ENCODE measurements at regions not wholly inside any gene's neighbourhood (a gene's known extent, or its start where the extent isn't known, plus 50 kb on each side); places are given as distances from the start of the nearest gene placed in this dataset.

DNA sequence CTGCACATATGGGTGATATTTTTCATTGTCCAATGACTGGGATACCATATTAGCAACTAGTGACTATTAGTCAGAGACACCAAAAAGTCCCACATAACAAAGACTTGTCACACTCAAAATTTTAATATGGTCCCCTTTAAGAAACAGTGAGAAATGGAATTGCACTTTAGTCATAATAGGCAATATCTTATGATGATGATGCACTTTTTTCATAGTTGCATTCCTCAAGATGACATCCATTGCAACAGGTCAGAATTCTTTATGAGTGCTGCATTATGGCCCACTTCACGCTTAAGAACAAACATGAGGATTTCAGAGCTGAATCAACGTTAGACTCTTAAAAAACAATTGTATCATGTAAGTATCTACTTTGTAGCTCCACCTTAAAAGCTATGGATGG, 608.4 kb upstream of the HTR2C start:
- TF ChIP-seq, protein P1, sequence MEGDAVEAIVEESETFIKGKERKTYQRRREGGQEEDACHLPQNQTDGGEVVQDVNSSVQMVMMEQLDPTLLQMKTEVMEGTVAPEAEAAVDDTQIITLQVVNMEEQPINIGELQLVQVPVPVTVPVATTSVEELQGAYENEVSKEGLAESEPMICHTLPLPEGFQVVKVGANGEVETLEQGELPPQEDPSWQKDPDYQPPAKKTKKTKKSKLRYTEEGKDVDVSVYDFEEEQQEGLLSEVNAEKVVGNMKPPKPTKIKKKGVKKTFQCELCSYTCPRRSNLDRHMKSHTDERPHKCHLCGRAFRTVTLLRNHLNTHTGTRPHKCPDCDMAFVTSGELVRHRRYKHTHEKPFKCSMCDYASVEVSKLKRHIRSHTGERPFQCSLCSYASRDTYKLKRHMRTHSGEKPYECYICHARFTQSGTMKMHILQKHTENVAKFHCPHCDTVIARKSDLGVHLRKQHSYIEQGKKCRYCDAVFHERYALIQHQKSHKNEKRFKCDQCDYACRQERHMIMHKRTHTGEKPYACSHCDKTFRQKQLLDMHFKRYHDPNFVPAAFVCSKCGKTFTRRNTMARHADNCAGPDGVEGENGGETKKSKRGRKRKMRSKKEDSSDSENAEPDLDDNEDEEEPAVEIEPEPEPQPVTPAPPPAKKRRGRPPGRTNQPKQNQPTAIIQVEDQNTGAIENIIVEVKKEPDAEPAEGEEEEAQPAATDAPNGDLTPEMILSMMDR (IDR thresholded peaks at IDR 0.05), result no peak
- TF ChIP-seq POLR2A (IDR thresholded peaks at IDR 0.05), result no peak

Measured in esophagus squamous epithelium (tissue), 4 donors.